Medulla oblongata (tissue), 1 donor: ENCODE measurements at regions not wholly inside any gene's neighbourhood (a gene's known extent, or its start where the extent isn't known, plus 50 kb on each side); places are given as distances from the start of the nearest gene placed in this dataset.
A peak's percentile ranks its signal among the peaks of the same experiment; 100 is the strongest.
"Not testable (repeated sequence)": the region's sequence is repeated elsewhere in the genome, so short reads cannot be mapped to it uniquely, and the experiment has no call there.

Source experiments
- DNase-seq: peaks from one replicate; pipeline ENCODE4 v3.0.0-alpha.2; 2015; ENCODE audit errors: extremely low spot score

DNA sequence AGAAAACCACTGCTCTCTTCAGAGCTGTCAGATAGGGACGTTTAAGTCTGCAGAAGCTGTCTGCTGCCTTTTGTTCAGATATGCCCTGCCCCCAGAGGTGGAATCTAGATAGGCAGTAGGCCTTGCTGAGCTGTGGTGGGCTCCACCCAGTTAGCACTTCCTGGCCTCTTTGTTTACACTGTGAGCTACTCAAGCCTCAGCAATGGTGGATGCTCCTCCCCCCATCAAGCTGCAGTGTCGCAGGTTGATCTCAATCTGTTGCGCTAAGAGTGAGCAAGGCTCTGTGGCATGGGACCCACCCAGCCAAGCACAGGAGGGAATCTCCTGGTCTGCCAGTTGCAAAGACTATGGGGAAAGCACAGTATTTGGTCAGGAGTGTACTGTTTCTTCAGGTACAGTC lies 59.2 kb upstream of the ZNF641 start:
- not testable (repeated sequence) for DNase-seq

DNA sequence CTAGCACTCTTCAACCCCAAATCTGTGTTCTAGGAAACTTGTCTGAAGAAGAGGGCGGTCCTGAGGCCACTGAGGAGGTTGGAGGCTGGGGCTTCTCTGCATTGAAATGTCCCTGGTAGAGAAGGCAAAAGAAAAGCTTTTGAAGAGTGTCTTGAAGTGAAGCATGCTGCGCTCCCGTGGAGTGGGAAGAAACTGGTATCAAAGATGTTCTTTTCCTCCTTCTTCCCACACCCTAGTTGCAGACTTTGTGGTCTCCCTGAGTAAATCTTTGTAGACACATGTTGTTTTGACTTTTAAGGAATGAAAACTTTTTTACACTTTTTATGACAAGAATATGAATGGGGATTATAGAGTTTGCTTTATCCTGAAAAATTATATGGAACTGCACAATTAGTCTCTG lies 59.0 kb upstream of the ANP32D start:
- DNase-seq: no peak

DNA sequence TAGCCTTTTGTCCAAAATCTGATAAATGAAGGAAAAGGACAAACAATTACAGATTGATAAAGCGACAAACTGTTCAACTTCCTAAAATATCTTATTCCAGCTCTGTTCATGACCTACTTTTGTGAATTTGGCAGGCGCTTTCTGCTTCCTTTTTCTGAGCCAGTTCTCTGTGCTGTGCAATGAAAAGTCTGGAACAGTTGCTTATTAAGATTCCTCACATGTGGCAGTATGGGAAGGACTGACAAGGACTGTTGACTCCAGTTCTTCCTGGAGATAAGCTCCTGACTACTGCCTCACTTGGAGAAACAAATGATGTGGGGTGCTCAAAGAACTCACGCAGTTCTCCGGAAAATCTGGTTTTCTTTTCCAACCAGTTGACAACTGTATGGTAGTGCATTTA lies 58.3 kb upstream of the ANP32D start:
- DNase-seq: peak; percentile 79

DNA sequence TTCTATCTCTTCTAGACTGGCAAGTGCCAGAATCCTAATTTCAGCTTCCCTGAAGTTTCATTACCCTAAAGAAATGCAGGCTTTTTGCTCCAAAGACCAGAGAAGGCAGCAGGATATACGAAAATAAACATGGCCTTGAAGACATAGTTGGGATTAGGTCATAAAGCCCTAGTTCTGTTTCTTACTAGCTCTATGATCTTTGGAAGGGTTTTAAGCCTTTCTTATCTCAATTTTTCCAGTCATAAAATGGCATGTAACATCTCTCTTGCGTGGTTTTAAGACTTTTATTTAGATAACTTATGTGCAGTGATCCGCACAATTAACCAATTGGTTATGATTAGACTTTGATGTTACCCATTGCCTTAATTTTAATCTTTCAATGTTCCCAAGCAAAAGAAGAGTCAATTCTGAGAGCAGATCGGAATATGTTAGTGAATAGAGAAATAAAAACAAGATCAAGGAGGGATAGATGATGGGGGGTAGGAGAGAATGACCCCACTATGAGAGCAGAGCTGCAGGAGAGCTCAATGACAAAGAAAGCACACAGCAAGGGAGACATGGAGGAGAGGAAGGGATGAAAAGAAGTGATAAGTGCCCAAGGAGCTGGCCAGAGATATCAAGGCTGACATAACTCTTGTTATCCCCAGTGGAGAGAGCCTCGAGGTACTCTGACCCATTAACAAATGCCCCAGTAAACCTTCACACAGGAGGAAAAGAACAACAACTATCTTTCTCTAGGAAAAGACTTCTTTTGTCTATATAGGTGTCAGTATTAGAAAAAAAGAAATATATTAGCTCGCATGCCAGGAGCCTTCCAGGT lies 53.0 kb upstream of the ANP32D start:
- no peak for DNase-seq

DNA sequence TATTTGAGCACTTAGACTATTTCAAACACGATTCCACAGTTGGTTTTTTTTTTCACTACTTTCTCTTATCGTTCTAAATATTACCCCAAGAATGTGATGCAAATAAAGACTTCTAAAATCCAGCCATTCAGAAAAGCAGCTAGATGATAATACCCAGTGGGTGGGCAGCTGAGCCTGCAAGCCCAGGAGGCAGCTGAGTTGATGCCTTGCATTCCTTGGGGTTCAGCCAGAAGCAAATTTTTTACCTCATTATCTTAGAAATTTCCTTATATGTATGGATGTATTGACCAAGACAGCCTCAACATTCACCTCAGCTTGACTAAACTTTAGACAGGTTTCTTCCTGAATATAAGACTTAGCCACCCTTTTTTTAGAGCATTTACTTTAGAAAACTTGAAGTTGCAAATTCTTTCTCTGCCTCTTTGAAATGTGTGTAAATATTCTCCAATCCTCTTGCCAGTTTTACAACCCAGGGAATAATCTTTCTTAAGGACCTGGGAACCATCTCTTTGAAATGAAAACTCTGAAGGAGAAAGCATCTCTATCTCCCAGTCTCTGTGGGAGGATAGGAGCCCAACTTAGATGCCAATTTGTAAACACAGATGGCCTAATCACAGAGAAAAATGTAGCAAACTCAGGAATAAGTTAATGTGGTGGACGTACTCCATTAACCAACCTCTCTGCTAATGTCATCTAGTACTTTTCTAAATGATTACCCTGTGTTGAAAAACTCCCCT lies 52.2 kb upstream of the ANP32D start:
- DNase-seq: no peak

DNA sequence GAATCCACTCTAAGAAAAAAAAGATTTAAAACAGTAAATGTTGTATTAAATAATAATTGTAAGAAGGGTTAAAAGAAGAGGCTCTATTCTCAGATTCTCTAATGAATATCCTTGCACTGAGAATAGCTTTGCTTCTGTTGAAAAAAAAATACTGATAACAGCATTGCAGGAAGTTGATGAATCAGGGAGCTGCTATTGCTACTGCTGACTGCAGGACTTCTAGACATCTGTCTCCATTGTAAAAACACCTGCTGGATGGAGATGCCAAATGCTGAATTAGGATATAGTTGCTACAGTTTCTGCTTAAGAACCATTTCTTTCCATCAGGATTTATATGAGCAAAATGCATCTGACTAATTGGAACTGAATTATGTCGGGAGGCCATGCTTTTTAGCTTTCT lies 50.3 kb upstream of the ANP32D start:
- DNase-seq: no peak
